HK-2 (cell line): ENCODE measurements at regions not wholly inside any gene's neighbourhood (a gene's known extent, or its start where the extent isn't known, plus 50 kb on each side); places are given as distances from the start of the nearest gene placed in this dataset.
A peak's percentile ranks its signal among the peaks of the same experiment; 100 is the strongest.
"Not testable (repeated sequence)": the region's sequence is repeated elsewhere in the genome, so short reads cannot be mapped to it uniquely, and the experiment has no call there.

ENCODE experiments used
- DNase-seq: peaks from one replicate; pipeline ENCODE4 v3.0.0-alpha.2; 2018; ENCODE audit not compliant: unreplicated experiment

- no peak for DNase-seq
Observed at GRCh38 chr2:6139142-6139541, 447.0 kb downstream of the SOX11 start.

- DNase-seq: no peak
Observed at GRCh38 chr2:6139916-6140315, 447.7 kb downstream of the SOX11 start.

GRCh38 chr2:6140509-6140908 lies 448.3 kb downstream of the SOX11 start:
- no peak for DNase-seq

- no peak for DNase-seq
Observed at GRCh38 chr2:6143812-6144211, 451.6 kb downstream of the SOX11 start.

- not testable (repeated sequence) for DNase-seq
Observed at GRCh38 chr2:6147215-6147614, 455.0 kb downstream of the SOX11 start.

- no peak for DNase-seq
Observed at GRCh38 chr2:6148882-6149281, 456.7 kb downstream of the SOX11 start.

- DNase-seq: no peak
Observed at GRCh38 chr2:6159606-6160005, 467.4 kb downstream of the SOX11 start.

GRCh38 chr2:6163932-6164331 lies 471.7 kb downstream of the SOX11 start:
- DNase-seq: no peak

- no peak for DNase-seq
Observed at GRCh38 chr2:6164986-6165747, 473.0 kb downstream of the SOX11 start.

GRCh38 chr2:6167592-6168138 lies 475.5 kb downstream of the SOX11 start:
- DNase-seq: no peak

GRCh38 chr2:6168485-6168884 lies 476.3 kb downstream of the SOX11 start:
- no peak for DNase-seq

GRCh38 chr2:6171294-6171693 lies 479.1 kb downstream of the SOX11 start:
- no peak for DNase-seq

- DNase-seq: no peak
Observed at GRCh38 chr2:6177811-6178210, 485.6 kb downstream of the SOX11 start.

GRCh38 chr2:6181525-6181924 lies 489.3 kb downstream of the SOX11 start:
- DNase-seq: no peak

GRCh38 chr2:6181926-6182325 lies 489.7 kb downstream of the SOX11 start:
- no peak for DNase-seq

- DNase-seq: no peak
Observed at GRCh38 chr2:6183226-6183625, 491.0 kb downstream of the SOX11 start.

GRCh38 chr2:6184532-6185292 lies 492.5 kb downstream of the SOX11 start:
- DNase-seq: no peak

GRCh38 chr2:6186332-6187151 lies 494.4 kb downstream of the SOX11 start:
- DNase-seq: peak; percentile 41

- no peak for DNase-seq
Observed at GRCh38 chr2:6196449-6196848, 504.3 kb downstream of the SOX11 start.

- DNase-seq: not testable (repeated sequence)
Observed at GRCh38 chr2:6198370-6198919, 506.3 kb downstream of the SOX11 start.

GRCh38 chr2:6202756-6203155 lies 510.6 kb downstream of the SOX11 start:
- DNase-seq: no peak
